Amygdala (tissue), 56 donors: ENCODE measurements at regions not wholly inside any gene's neighbourhood (a gene's known extent, or its start where the extent isn't known, plus 50 kb on each side); places are given as distances from the start of the nearest gene placed in this dataset.
"Not testable (repeated sequence)": the region's sequence is repeated elsewhere in the genome, so short reads cannot be mapped to it uniquely, and the experiment has no call there.

ENCODE experiments used
- DNase-seq, 56 donors: peaks; one replicate each; lab custom pipeline; 2025; lab: John Stamatoyannopoulos, UW

- no peak for DNase-seq
These were observed 1389.3 kb downstream of the CDY2B start for GRCh38 chrY:16490706-16491105.

DNA sequence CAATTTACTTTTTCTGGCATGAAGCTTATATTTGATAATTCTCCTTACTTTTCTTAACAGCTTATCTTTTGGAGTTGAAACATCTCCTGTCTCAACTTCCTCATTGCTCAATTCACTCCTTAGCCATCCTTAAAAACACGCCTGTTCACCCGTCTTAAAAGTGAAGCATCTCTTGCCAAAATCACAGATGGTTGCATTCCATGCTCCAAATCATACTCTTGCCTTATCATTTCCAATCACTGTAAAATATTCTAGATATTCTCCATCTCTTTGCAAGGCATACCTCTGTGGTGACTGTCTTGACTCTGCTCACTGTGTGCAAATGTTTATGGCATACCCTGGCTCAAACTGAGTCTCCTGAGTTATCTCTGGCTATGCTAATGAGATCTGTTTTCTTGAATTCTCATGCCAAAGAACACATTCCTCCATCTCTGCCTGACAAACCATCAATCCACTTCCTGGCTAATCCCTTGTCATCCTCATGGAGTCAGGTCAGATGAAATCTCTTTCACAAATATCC is 1393.3 kb downstream of the CDY2B start:
- no peak for DNase-seq

DNA sequence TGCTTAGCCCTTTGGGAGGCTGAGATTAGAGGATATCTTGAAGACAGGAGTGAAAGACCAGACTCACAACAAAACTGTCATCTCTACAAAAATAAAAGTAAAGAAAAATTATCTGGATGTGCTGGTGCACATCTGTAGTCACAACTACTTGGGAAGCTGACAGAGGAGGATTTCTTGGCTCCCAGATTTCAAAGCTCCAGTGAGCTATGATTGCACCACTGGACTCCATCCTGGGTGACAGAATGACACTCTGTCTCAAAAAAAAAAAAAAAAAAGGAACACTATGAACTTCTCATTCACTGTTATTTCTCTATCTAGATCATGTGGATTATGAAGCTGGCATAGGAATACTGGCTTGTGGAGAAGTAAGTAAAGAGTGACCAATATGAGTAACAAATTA is 1400.0 kb downstream of the CDY2B start:
- DNase-seq = no peak

- DNase-seq = no peak
These were observed 1406.0 kb downstream of the CDY2B start for GRCh38 chrY:16474053-16474452.

DNA sequence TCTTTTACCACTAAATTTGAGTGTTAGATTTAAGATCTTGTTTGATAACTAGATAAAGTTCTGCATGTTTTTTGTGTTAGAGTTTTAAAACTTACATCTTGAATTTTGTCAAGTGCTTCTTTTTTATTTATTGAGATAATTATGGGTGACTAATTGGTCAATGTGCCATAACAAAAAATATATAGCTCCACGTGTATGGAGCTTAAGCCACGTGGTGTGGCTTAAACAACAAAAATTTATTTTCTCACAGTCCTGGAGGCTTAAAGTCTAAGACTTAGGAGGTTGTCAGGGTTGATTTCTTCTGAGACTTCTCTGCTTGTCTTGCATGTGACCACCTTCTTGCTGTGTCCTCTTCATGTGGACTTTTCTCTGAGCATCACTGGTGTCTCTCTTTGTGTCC is 1425.2 kb downstream of the CDY2B start:
- no peak for DNase-seq

DNA sequence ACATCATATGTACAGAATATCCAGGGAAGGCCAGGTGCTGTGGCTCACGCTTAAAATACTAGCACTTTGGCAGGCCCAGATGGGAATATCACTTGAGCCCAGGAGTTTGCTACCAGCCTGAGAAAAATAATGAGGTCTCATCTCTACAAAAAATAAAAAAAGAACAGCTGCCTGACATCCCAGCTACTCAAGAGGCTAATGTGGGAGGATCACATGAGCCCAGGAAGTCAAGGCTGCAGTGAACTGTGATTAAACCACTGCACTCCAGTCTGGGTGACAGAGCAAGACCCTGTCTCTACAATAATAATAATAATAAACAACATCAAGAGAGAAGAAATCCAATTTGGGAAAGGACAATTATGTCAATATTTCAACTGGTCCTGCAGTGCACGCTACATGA is 1433.9 kb downstream of the CDY2B start:
- DNase-seq = no peak

- DNase-seq = not testable (repeated sequence)
These were observed 1470.7 kb downstream of the CDY2B start for GRCh38 chrY:16409206-16409923.

DNA sequence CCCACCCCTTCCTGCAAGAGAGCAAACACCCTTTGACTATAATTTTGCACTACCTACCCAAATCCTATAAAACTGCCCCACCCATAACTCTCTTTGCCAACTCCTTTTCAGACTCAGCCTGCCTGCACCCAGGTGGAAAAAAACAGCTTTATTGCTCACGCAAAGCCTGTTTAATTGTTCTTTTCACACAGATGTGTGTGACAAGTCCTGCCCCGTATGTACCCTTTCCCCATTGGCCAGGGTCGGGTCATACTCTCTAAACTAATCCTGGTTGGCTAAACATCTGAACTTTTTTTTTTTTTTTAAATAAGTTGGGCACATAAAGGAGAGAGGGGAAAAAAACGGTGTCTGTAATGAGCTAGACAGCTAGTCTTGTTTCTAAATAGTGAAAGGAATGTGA is 1500.6 kb downstream of the CDY2B start:
- DNase-seq = not testable (repeated sequence)

GRCh38 chrY:16341592-16341991 is 1538.4 kb downstream of the CDY2B start:
- DNase-seq = not testable (repeated sequence)

DNA sequence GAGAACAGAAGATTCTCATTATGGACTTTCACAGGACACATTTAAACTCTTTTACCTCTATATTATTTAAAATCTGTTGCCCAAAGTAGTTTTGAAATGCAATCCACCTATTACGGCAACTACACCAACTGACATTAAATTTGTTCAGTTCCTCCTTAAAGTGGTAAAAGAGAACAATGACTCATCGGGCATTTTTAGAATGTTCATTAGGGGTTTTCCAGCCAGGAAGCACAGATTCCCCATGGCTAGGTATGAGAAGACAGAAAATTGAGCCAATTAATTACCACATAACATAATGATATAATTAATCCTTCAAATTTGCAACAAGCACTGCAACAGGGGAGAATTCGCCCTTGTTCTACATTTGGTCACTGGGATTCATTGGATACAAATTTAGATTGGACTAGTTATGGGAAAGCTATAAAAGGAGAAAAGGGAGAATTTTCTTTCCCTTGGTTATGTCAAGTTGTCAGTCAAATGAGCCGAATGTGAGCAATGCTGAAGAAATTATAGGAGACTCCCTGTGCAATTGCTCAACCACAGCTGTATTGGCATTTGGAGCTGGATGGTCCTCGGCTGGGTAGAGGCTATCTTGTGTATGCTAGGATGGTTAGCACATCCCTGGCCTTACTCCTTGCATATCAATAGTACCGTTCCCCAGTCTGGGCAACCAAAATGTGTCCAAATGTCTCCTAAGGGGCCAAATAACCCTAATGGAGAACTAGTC is 1549.8 kb downstream of the CDY2B start:
- DNase-seq = not testable (repeated sequence)

GRCh38 chrY:16329135-16329820 is 1550.7 kb downstream of the CDY2B start:
- not testable (repeated sequence) for DNase-seq
